HEK293 (cell line): ENCODE measurements at regions not wholly inside any gene's neighbourhood (a gene's known extent, or its start where the extent isn't known, plus 50 kb on each side); places are given as distances from the start of the nearest gene placed in this dataset.

Experiments
- BCL11A ChIP-seq: fragments of 450-650 bp; formaldehyde crosslinking; IDR thresholded peaks from 2 replicates; pipeline ENCODE4 v1.5.1; 2016; ENCODE audit warnings: low read depth, missing biosample characterization, missing genetic modification characterization
- FEZF1 ChIP-seq: fragments of 450-650 bp; formaldehyde crosslinking; IDR thresholded peaks from 2 replicates; pipeline ENCODE4 v1.5.1; 2016; ENCODE audit warnings: missing biosample characterization, missing genetic modification characterization
- KLF16 ChIP-seq: fragments of 450-650 bp; formaldehyde crosslinking; IDR thresholded peaks from 2 replicates; pipeline ENCODE4 v1.5.1; 2017; ENCODE audit warnings: missing biosample characterization, missing genetic modification characterization
- ZBTB1 ChIP-seq: fragments of 450-650 bp; formaldehyde crosslinking; IDR thresholded peaks from 2 replicates; pipeline ENCODE4 v1.5.1; 2016; ENCODE audit warnings: missing biosample characterization, missing genetic modification characterization
- ZNF2 ChIP-seq: fragments of 450-650 bp; formaldehyde crosslinking; IDR thresholded peaks from 2 replicates; pipeline ENCODE4 v1.5.1; 2016; ENCODE audit warnings: missing biosample characterization, missing genetic modification characterization
- ZNF24 ChIP-seq: fragments of 450-650 bp; formaldehyde crosslinking; IDR thresholded peaks from 2 replicates; pipeline ENCODE4 v1.5.1; 2016; ENCODE audit warnings: missing biosample characterization, missing genetic modification characterization
- ZNF274 ChIP-seq, 2 experiments: fragments of 200-500 bp in 1 of 2; fragments of 450-650 bp in 1 of 2; sonication (Bioruptor generic) in 1 of 2; formaldehyde crosslinking in 1 of 2; IDR thresholded peaks; 2 replicates each; pipeline versions ENCODE4 v1.5.1 to v1.6.1; 2014 to 2016; ENCODE audit warnings: borderline replicate concordance in 1 of 2, inconsistent platforms in 1 of 2, low read length in 1 of 2, missing biosample characterization in 1 of 2, missing genetic modification characterization in 1 of 2
- TF ChIP-seq, protein P1 (sequence below): fragments of 450-650 bp; formaldehyde crosslinking; IDR thresholded peaks from 2 replicates; pipeline ENCODE4 v1.5.1; 2016; ENCODE audit warnings: missing biosample characterization, missing genetic modification characterization
- TF ChIP-seq, protein P2 (sequence below): fragments of 450-650 bp; formaldehyde crosslinking; IDR thresholded peaks from 2 replicates; pipeline ENCODE4 v1.5.1; 2016; ENCODE audit warnings: missing biosample characterization, missing genetic modification characterization
- TF ChIP-seq, protein P3 (sequence below): fragments of 450-650 bp; formaldehyde crosslinking; IDR thresholded peaks from 2 replicates; pipeline ENCODE4 v1.5.1; 2017; ENCODE audit warnings: missing biosample characterization, mild to moderate bottlenecking, missing genetic modification characterization, moderate library complexity
- TF ChIP-seq, protein P4 (sequence below): fragments of 450-650 bp; formaldehyde crosslinking; IDR thresholded peaks from 2 replicates; pipeline ENCODE4 v1.5.1; 2016; ENCODE audit warnings: missing biosample characterization, missing genetic modification characterization
- TF ChIP-seq, protein P5 (sequence below): fragments of 450-650 bp; formaldehyde crosslinking; IDR thresholded peaks from 2 replicates; pipeline ENCODE4 v1.5.1; 2016; ENCODE audit warnings: missing biosample characterization, missing genetic modification characterization, low read depth
- TF ChIP-seq, protein P6 (sequence below): fragments of 450-650 bp; formaldehyde crosslinking; IDR thresholded peaks from 2 replicates; pipeline ENCODE4 v1.5.1; 2017; ENCODE audit warnings: missing biosample characterization, missing genetic modification characterization

DNA sequence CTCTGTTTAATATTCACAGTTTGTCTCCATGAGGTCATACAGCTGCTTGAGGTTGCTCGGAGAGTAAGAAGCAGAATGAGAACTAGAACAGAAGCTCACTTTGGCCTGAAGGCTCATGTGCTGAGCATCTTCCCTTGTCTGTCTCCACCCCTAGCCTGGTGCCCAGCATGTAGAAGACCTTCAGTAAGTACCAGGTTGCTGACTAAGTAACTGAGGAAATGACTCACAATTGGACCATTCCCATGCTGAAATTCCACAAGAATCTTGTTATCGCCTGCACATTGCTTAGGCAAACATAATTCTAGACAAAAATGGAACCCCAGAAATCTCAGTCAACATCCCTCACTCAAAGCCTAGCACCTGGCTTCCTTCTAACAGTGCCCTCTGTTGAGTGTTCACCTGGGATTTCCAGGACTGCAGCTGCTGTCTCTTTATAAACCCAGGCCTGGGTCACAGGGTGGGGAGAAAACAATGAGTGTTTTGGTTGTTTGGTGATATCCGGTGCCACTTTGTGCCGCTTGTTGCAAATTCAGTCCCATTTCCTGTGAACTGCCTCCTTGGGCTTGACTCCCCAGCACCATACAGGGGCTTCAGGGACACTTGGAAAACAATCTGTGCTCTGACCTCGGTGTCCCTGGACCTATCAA is 406.8 kb downstream of the ETS1 start:
- no peak for TF ChIP-seq ZNF24 (tag by site-specific recombination)
- TF ChIP-seq, protein P1, sequence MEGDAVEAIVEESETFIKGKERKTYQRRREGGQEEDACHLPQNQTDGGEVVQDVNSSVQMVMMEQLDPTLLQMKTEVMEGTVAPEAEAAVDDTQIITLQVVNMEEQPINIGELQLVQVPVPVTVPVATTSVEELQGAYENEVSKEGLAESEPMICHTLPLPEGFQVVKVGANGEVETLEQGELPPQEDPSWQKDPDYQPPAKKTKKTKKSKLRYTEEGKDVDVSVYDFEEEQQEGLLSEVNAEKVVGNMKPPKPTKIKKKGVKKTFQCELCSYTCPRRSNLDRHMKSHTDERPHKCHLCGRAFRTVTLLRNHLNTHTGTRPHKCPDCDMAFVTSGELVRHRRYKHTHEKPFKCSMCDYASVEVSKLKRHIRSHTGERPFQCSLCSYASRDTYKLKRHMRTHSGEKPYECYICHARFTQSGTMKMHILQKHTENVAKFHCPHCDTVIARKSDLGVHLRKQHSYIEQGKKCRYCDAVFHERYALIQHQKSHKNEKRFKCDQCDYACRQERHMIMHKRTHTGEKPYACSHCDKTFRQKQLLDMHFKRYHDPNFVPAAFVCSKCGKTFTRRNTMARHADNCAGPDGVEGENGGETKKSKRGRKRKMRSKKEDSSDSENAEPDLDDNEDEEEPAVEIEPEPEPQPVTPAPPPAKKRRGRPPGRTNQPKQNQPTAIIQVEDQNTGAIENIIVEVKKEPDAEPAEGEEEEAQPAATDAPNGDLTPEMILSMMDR (tag by site-specific recombination) = no peak
- TF ChIP-seq, protein P2, sequence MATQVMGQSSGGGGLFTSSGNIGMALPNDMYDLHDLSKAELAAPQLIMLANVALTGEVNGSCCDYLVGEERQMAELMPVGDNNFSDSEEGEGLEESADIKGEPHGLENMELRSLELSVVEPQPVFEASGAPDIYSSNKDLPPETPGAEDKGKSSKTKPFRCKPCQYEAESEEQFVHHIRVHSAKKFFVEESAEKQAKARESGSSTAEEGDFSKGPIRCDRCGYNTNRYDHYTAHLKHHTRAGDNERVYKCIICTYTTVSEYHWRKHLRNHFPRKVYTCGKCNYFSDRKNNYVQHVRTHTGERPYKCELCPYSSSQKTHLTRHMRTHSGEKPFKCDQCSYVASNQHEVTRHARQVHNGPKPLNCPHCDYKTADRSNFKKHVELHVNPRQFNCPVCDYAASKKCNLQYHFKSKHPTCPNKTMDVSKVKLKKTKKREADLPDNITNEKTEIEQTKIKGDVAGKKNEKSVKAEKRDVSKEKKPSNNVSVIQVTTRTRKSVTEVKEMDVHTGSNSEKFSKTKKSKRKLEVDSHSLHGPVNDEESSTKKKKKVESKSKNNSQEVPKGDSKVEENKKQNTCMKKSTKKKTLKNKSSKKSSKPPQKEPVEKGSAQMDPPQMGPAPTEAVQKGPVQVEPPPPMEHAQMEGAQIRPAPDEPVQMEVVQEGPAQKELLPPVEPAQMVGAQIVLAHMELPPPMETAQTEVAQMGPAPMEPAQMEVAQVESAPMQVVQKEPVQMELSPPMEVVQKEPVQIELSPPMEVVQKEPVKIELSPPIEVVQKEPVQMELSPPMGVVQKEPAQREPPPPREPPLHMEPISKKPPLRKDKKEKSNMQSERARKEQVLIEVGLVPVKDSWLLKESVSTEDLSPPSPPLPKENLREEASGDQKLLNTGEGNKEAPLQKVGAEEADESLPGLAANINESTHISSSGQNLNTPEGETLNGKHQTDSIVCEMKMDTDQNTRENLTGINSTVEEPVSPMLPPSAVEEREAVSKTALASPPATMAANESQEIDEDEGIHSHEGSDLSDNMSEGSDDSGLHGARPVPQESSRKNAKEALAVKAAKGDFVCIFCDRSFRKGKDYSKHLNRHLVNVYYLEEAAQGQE = no peak
- no peak for TF ChIP-seq BCL11A (tag by site-specific recombination)
- TF ChIP-seq, protein P3, sequence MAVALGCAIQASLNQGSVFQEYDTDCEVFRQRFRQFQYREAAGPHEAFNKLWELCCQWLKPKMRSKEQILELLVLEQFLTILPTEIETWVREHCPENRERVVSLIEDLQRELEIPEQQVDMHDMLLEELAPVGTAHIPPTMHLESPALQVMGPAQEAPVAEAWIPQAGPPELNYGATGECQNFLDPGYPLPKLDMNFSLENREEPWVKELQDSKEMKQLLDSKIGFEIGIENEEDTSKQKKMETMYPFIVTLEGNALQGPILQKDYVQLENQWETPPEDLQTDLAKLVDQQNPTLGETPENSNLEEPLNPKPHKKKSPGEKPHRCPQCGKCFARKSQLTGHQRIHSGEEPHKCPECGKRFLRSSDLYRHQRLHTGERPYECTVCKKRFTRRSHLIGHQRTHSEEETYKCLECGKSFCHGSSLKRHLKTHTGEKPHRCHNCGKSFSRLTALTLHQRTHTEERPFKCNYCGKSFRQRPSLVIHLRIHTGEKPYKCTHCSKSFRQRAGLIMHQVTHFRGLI = no peak
- no peak for TF ChIP-seq FEZF1 (tag by site-specific recombination)
- no peak for TF ChIP-seq ZNF2 (tag by site-specific recombination)
- TF ChIP-seq, protein P4, sequence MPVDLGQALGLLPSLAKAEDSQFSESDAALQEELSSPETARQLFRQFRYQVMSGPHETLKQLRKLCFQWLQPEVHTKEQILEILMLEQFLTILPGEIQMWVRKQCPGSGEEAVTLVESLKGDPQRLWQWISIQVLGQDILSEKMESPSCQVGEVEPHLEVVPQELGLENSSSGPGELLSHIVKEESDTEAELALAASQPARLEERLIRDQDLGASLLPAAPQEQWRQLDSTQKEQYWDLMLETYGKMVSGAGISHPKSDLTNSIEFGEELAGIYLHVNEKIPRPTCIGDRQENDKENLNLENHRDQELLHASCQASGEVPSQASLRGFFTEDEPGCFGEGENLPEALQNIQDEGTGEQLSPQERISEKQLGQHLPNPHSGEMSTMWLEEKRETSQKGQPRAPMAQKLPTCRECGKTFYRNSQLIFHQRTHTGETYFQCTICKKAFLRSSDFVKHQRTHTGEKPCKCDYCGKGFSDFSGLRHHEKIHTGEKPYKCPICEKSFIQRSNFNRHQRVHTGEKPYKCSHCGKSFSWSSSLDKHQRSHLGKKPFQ (tag by site-specific recombination) = no peak
- TF ChIP-seq ZBTB1 (tag by site-specific recombination) = no peak
- TF ChIP-seq, protein P5, sequence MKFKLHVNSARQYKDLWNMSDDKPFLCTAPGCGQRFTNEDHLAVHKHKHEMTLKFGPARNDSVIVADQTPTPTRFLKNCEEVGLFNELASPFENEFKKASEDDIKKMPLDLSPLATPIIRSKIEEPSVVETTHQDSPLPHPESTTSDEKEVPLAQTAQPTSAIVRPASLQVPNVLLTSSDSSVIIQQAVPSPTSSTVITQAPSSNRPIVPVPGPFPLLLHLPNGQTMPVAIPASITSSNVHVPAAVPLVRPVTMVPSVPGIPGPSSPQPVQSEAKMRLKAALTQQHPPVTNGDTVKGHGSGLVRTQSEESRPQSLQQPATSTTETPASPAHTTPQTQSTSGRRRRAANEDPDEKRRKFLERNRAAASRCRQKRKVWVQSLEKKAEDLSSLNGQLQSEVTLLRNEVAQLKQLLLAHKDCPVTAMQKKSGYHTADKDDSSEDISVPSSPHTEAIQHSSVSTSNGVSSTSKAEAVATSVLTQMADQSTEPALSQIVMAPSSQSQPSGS = no peak
- TF ChIP-seq, protein P6, sequence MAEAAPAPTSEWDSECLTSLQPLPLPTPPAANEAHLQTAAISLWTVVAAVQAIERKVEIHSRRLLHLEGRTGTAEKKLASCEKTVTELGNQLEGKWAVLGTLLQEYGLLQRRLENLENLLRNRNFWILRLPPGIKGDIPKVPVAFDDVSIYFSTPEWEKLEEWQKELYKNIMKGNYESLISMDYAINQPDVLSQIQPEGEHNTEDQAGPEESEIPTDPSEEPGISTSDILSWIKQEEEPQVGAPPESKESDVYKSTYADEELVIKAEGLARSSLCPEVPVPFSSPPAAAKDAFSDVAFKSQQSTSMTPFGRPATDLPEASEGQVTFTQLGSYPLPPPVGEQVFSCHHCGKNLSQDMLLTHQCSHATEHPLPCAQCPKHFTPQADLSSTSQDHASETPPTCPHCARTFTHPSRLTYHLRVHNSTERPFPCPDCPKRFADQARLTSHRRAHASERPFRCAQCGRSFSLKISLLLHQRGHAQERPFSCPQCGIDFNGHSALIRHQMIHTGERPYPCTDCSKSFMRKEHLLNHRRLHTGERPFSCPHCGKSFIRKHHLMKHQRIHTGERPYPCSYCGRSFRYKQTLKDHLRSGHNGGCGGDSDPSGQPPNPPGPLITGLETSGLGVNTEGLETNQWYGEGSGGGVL (tag by site-specific recombination) = no peak
- TF ChIP-seq ZNF274 (IDR thresholded peaks at IDR 0.05; ENCODE audit: low read length) = no peak
- no peak for TF ChIP-seq ZNF274 (tag by site-specific recombination; IDR thresholded peaks at IDR 0.05; ENCODE audit: borderline replicate concordance)
- no peak for TF ChIP-seq KLF16 (tag by site-specific recombination)
